ENCODE measurements at regions not wholly inside any gene's neighbourhood (a gene's known extent, or its start where the extent isn't known, plus 50 kb on each side); places are given as distances from the start of the nearest gene placed in this dataset.
"Not testable (repeated sequence)": the region's sequence is repeated elsewhere in the genome, so short reads cannot be mapped to it uniquely, and the experiment has no call there.

- H3K27me3 ChIP-seq (ENCODE audit: insufficient read depth, low read length): no peaks in the 10 kb centered on the region
- H3K36me3 ChIP-seq (ENCODE audit: control insufficient read depth in 1 of 2, insufficient read depth in 2 of 2, low read length in 2 of 2): no peaks in the 10 kb centered on the region
- no peak for DNase-seq
- no peak overlapping the region for H4K12ac ChIP-seq (ENCODE audit: low read depth, low read length)
- no peaks in the 10 kb centered on the region for H3K79me2 ChIP-seq (ENCODE audit: control insufficient read depth, insufficient read depth, low read length, poor library complexity)
- H2AFZ ChIP-seq (ENCODE audit: insufficient read depth, low read length, poor library complexity): no peak overlapping the region
- H2BK5ac ChIP-seq (ENCODE audit: low read depth, low read length, poor library complexity): no peak overlapping the region
- H3K4me2 ChIP-seq (ENCODE audit: low read length): no peak overlapping the region
- H3K9ac ChIP-seq (ENCODE audit: low read length): no peak overlapping the region
- no peaks in the 10 kb centered on the region for H3K4me1 ChIP-seq (ENCODE audit: control insufficient read depth in 1 of 2, insufficient read depth in 2 of 2, low read length in 2 of 2)
- WGBS (ENCODE audit: extremely low coverage, insufficient coverage, insufficient read length): no CpG with 5 or more reads among the region's 2 CpGs
- H3K23ac ChIP-seq (ENCODE audit: low read length): no peak overlapping the region
- H2AK5ac ChIP-seq (ENCODE audit: low read length): no peak overlapping the region
- H3K14ac ChIP-seq (ENCODE audit: low read length): no peak overlapping the region
- H3K18ac ChIP-seq (ENCODE audit: low read length): no peak overlapping the region
- no peak overlapping the region for H3K27ac ChIP-seq (ENCODE audit: low read depth, low read length)
- H3K9me3 ChIP-seq (ENCODE audit: insufficient read depth, low read depth, low read length): no peaks in the 10 kb centered on the region
- no peak overlapping the region for H4K8ac ChIP-seq (ENCODE audit: low read depth, low read length)
- H3K4ac ChIP-seq (ENCODE audit: low read depth, low read length): no peak overlapping the region
- no peak overlapping the region for H3K4me3 ChIP-seq (ENCODE audit: low read depth, low read length)
- no peaks in the 10 kb centered on the region for H3K79me1 ChIP-seq (ENCODE audit: low read length)
- no peak overlapping the region for H4K91ac ChIP-seq (ENCODE audit: low read depth, low read length)
- no peak overlapping the region for H2BK120ac ChIP-seq (ENCODE audit: insufficient read depth, low read length, poor library complexity)
- H2BK12ac ChIP-seq (ENCODE audit: low read length): no peak overlapping the region
Observed at GRCh38 chr1:187938092-187938491, 1109.3 kb downstream of the PLA2G4A start.

- Histone ChIP-seq H3K9me3 (ENCODE audit: insufficient read depth, low read depth, low read length) (peaks cover 2% of the 10 kb centered on the region), H3K27me3 (ENCODE audit: insufficient read depth, low read length) (no peaks in the 10 kb centered on the region), H2BK120ac (ENCODE audit: insufficient read depth, low read length, poor library complexity) (no peak overlapping the region), H2AK5ac (ENCODE audit: low read length) (no peak overlapping the region), H2BK12ac (ENCODE audit: low read length) (no peak overlapping the region), H4K91ac (ENCODE audit: low read depth, low read length) (no peak overlapping the region), H3K4me2 (ENCODE audit: low read length) (no peak overlapping the region), H3K36me3 (ENCODE audit: control insufficient read depth in 1 of 2, insufficient read depth in 2 of 2, low read length in 2 of 2) (no peaks in the 10 kb centered on the region), H3K14ac (ENCODE audit: low read length) (no peak overlapping the region), H3K18ac (ENCODE audit: low read length) (no peak overlapping the region), H3K27ac (ENCODE audit: low read depth, low read length) (no peak overlapping the region), H2AFZ (ENCODE audit: insufficient read depth, low read length, poor library complexity) (no peak overlapping the region), H3K79me2 (ENCODE audit: control insufficient read depth, insufficient read depth, low read length, poor library complexity) (no peaks in the 10 kb centered on the region), H3K4me1 (ENCODE audit: control insufficient read depth in 1 of 2, insufficient read depth in 2 of 2, low read length in 2 of 2) (no peaks in the 10 kb centered on the region), H3K79me1 (ENCODE audit: low read length) (no peaks in the 10 kb centered on the region), H3K4ac (ENCODE audit: low read depth, low read length) (no peak overlapping the region), H2BK5ac (ENCODE audit: low read depth, low read length, poor library complexity) (no peak overlapping the region), H3K9ac (ENCODE audit: low read length) (no peak overlapping the region), H3K23ac (ENCODE audit: low read length) (no peak overlapping the region), H4K12ac (ENCODE audit: low read depth, low read length) (no peak overlapping the region), H4K8ac (ENCODE audit: low read depth, low read length) (no peak overlapping the region), H3K4me3 (ENCODE audit: low read depth, low read length) (no peak overlapping the region)
- DNase-seq: peak in 1 of 2 donors; percentile 64
- WGBS (ENCODE audit: extremely low coverage, insufficient coverage, insufficient read length): 100% methylated on average over 1 of the region's 4 CpGs
Observed at GRCh38 chr1:187942986-187943385, 1114.2 kb downstream of the PLA2G4A start.

- DNase-seq: peak in 1 of 2 donors; percentile 22
- Histone ChIP-seq H2AK5ac (ENCODE audit: low read length) (no peak overlapping the region), H2BK120ac (ENCODE audit: insufficient read depth, low read length, poor library complexity) (no peak overlapping the region), H3K27ac (ENCODE audit: low read depth, low read length) (no peak overlapping the region), H3K23ac (ENCODE audit: low read length) (no peak overlapping the region), H2BK5ac (ENCODE audit: low read depth, low read length, poor library complexity) (no peak overlapping the region), H3K9ac (ENCODE audit: low read length) (no peak overlapping the region), H2BK12ac (ENCODE audit: low read length) (no peak overlapping the region), H3K9me3 (ENCODE audit: insufficient read depth, low read depth, low read length) (peaks cover 2% of the 10 kb centered on the region), H4K91ac (ENCODE audit: low read depth, low read length) (no peak overlapping the region), H3K14ac (ENCODE audit: low read length) (no peak overlapping the region), H3K79me1 (ENCODE audit: low read length) (no peaks in the 10 kb centered on the region), H3K4me2 (ENCODE audit: low read length) (no peak overlapping the region), H3K4me3 (ENCODE audit: low read depth, low read length) (no peak overlapping the region), H2AFZ (ENCODE audit: insufficient read depth, low read length, poor library complexity) (no peak overlapping the region), H3K18ac (ENCODE audit: low read length) (no peak overlapping the region), H3K4me1 (ENCODE audit: control insufficient read depth in 1 of 2, insufficient read depth in 2 of 2, low read length in 2 of 2) (no peaks in the 10 kb centered on the region), H4K12ac (ENCODE audit: low read depth, low read length) (no peak overlapping the region), H3K4ac (ENCODE audit: low read depth, low read length) (no peak overlapping the region), H3K36me3 (ENCODE audit: control insufficient read depth in 1 of 2, insufficient read depth in 2 of 2, low read length in 2 of 2) (no peaks in the 10 kb centered on the region), H3K27me3 (ENCODE audit: insufficient read depth, low read length) (no peaks in the 10 kb centered on the region), H4K8ac (ENCODE audit: low read depth, low read length) (no peak overlapping the region), H3K79me2 (ENCODE audit: control insufficient read depth, insufficient read depth, low read length, poor library complexity) (no peaks in the 10 kb centered on the region)
- WGBS (ENCODE audit: extremely low coverage, insufficient coverage, insufficient read length): no CpG with 5 or more reads among the region's 2 CpGs
Observed at GRCh38 chr1:187943606-187944403, 1115.1 kb downstream of the PLA2G4A start.

GRCh38 chr1:187946661-187947060 is 1117.9 kb downstream of the PLA2G4A start:
- no CpG with 5 or more reads among the region's 3 CpGs for WGBS (ENCODE audit: extremely low coverage, insufficient coverage, insufficient read length)

More at GRCh38 chr1:187946661-187947060, 1117.9 kb downstream of the PLA2G4A start:
- not testable (repeated sequence) for H2BK12ac ChIP-seq (ENCODE audit: low read length); DNase-seq; H3K18ac ChIP-seq (ENCODE audit: low read length); H3K4me2 ChIP-seq (ENCODE audit: low read length); H3K4ac ChIP-seq (ENCODE audit: low read depth, low read length); H3K4me3 ChIP-seq (ENCODE audit: low read depth, low read length); H3K79me1 ChIP-seq (ENCODE audit: low read length); H3K36me3 ChIP-seq (ENCODE audit: control insufficient read depth in 1 of 2, insufficient read depth in 2 of 2, low read length in 2 of 2); H2BK120ac ChIP-seq (ENCODE audit: insufficient read depth, low read length, poor library complexity); H2AK5ac ChIP-seq (ENCODE audit: low read length); H3K79me2 ChIP-seq (ENCODE audit: control insufficient read depth, insufficient read depth, low read length, poor library complexity); H4K8ac ChIP-seq (ENCODE audit: low read depth, low read length); H3K27ac ChIP-seq (ENCODE audit: low read depth, low read length); H2BK5ac ChIP-seq (ENCODE audit: low read depth, low read length, poor library complexity); H2AFZ ChIP-seq (ENCODE audit: insufficient read depth, low read length, poor library complexity); H3K4me1 ChIP-seq (ENCODE audit: control insufficient read depth in 1 of 2, insufficient read depth in 2 of 2, low read length in 2 of 2); H4K12ac ChIP-seq (ENCODE audit: low read depth, low read length); H3K9me3 ChIP-seq (ENCODE audit: insufficient read depth, low read depth, low read length); H3K14ac ChIP-seq (ENCODE audit: low read length); H3K27me3 ChIP-seq (ENCODE audit: insufficient read depth, low read length); H3K23ac ChIP-seq (ENCODE audit: low read length); H3K9ac ChIP-seq (ENCODE audit: low read length); H4K91ac ChIP-seq (ENCODE audit: low read depth, low read length)

Measured in trophoblast cell (in vitro differentiated cells and primary cell).